HG03571 (cell line): ENCODE measurements at regions not wholly inside any gene's neighbourhood (a gene's known extent, or its start where the extent isn't known, plus 50 kb on each side); places are given as distances from the start of the nearest gene placed in this dataset.

ENCODE experiments used
- ATAC-seq: cut with Tn5 transposase; IDR thresholded peaks from one replicate; pipeline ENCODE4 v1.9.1; 2021; ENCODE audit not compliant: unreplicated experiment

DNA sequence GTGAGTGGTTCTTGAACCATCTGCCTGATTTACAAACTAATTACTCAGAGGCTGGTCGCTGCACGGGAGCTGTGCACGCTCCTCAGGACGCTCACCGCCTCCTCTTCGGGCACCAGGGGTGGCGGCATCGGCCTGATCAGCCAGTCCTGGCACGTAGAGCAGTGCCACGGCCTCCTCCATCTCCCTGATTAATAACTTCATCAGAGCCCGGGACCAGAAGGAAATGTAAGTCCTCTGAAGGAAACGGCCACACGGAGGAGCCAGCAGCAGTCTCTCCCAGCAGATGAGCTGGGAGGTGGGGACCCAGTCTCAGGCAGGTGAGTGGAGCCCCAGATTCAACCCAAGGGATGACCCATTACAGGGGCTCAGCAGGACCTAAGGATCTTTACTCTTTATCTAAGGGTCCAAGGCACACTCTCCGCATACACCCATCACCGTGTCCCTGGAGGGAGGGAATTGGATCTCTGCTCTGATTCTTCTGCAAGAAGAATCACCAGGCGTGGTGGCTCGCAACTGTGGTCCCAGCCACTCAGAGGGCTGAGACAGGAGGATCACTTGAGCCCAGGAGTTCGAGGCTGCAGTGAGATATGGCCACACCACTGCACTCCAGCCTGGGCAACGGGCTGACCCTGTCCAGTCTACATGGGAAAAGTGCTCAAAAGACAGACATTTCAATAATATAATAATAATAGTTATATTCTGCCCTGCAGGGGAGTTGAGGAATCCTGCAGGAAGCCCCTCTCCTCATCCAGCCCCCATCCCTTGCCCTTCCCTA, 366.5 kb downstream of the SEC14L1 start:
- no peak for ATAC-seq

DNA sequence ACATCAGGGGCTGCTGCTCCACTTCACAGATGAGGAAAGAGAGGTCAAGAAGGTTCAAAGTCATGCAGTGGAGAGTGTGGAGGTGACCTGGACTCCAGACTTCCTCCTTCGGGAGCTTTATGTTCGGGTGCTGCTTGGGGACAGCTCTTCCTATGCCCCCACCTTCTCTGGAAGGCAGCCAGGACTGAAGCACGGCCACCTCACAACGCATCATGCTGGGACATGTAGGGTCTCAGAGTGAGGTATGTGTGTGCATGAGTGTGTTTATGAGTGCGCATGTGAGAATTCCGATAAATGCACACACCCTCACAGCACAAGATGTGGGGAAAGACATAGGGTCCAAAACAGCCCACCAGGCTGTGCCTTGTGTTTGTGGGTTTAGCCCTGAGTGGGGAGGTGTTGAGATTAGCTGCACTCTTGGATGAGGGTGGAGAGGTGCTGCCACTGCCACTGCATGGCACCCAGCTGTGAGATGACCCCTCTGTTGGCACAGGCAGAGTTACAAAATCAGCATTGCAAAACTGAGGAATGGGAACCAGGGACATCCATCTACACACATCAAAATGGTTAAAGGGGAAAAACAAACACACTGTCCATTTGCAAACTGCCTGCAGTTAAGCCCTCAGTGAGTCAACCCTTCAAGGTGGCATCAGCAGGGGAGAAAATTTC, 367.4 kb downstream of the SEC14L1 start:
- ATAC-seq: no peak

DNA sequence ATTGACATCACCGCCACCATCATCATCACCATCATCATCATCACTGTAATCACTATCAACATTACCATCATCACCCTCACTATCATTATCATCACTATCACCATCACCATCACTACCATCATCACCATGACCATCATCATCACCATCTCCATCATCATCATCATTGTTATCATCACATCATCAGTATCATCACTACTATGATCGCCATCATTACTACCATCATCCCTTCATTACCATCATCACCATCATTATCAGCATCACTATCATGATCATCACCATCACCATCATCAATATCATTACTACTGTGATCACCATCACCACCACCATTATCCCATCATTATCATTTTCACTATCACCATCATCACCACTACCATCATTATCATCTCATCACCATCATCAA, 368.3 kb downstream of the SEC14L1 start:
- no peak for ATAC-seq

DNA sequence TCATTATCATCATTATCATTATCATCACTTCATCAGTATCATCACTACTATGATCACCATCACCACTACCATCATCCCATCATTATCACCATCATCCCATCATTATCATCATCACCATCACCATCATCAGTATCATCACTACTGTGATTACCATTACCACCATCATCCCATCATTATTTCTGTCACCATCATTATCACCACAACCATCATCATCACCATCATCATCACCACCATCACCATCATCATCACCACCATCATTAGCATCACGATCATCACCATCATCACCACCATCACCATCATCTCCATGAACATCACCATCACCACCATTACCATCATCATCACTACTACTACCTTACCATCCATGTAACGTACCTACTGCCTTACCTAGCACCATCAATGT, 368.8 kb downstream of the SEC14L1 start:
- ATAC-seq: no peak

DNA sequence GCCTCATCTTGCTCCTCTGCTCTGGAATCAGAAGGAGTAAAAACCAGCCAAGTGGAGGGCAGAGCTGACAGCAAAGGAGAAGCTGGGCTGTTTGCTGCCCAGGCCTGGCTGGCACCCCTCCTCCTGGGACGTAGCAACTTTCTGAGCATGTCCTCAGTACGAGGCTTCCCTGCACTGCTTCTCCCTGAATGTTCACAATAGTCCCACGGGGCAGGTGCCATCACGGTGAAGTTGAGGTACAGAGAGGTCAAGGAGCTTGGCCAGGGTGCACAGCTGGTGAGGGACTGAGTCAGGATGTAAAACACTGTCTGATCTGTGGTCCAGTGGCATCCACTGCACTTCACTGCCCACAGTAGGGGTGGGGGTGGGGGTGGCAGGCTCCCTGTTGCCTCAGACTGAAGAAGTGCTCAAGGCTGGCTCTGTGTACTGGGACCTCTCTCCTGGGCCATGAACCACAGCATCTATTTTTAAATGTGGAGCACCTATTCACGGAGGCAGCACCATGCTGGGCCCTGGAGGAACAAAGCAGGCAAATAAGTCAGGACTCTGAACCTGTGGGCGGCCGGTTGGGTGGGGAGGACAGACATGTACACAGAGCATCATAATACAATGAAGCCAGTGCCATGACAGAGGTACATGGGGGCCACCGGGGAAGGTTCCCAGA, 369.5 kb downstream of the SEC14L1 start:
- no peak for ATAC-seq

DNA sequence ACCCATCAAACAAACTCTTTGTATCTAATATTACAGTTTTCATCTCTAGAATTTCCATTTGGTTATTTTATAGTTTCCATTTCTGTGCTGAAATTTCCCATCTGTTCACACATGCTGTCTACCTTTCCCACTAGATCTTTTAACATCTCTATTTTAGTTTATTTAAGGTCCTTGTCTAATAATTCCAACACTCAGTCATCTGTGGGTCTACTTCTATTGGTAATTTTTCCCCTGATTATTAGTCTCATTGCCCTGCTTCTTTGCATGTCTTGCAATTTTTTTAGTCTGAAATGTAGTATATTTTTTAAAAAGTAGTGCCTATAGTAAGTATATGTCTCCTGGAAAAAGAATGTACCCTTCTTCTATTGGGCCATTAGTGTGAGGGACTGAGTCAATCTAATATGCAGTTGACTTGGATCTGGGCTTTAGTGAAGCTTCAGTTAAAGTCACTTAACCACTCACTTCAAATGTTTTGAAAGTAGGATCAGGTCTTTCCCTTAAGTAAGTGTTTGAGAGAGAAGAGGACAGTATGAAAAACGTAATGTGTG, 370.8 kb downstream of the SEC14L1 start:
- no peak for ATAC-seq

DNA sequence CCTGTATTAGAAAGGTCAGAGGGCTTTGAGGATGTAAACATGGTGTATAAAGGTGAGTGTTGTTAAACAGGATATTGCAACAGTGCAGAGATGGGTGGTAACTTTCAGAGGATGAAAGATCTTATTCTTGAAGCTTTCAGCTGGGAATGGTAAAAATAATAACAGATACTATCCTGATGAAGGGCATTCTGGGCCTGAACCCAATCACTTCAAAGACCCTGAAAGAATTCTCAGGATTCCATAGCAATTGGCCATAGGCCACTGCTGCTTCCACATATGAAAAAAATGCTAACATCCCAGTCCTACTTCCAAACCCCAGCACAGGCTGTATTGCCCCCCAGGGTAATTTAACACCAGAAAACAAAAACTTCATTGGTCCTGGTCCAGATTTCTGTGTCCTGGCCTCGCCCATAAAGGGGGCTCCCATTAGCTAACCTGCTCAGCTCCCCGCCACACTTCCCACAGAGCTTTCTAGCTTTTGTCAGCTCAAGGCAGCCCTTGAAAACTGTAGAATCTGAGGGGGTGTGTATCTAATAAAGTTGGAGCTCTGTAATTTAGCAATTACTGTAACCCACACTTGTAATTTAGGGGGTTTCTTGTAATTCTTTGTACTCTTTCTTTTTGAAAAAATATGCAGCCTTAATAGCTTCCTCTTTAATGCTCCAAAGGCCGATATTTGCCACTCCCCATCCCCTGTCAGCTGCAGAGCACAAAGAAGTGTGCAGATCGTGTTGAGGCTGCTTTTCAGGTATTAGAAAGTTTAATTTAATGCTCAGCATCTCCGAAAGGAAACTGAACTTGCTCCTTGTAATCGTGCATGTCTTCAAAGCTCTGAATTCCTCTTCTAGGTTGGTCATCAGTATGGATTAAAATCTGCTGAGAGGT, 371.5 kb downstream of the SEC14L1 start:
- ATAC-seq: no peak

DNA sequence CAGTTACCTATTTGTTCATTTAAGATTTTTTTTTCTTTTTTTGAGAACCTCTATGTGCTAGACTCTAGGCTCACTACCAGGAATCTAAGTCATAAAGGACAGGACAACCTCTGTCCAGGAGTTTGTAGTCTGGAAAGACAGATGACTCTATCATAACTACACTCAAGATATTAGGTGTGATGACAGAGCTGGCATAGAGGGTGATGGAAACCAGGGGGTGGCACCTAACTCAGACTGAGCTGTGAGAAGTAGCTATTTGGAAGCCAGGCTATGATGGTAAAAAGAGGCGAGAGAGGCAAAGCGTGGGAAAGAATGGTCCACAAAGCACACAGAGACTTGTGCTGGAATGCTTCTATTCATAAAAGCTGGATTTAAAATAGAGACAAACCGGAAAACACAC, 372.3 kb downstream of the SEC14L1 start:
- no peak for ATAC-seq

DNA sequence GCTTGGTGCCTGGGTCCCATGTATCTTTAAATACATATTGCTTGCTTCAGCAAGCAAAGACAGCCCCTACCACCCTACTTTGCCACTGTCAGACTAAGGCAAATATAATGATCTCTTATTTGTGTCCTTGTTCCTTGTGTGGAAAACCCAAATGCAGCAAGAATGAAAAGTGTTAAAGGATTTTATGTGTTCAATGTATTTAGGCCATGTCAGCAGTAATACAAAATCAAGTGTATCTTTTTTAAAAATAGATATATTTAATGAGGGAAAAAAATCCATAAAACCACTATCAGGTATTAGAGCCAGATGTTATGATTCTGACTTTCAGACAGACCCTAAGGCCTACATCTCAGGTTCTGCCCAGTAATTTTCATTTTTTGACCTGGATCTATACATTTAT, 374.5 kb downstream of the SEC14L1 start:
- no peak for ATAC-seq

DNA sequence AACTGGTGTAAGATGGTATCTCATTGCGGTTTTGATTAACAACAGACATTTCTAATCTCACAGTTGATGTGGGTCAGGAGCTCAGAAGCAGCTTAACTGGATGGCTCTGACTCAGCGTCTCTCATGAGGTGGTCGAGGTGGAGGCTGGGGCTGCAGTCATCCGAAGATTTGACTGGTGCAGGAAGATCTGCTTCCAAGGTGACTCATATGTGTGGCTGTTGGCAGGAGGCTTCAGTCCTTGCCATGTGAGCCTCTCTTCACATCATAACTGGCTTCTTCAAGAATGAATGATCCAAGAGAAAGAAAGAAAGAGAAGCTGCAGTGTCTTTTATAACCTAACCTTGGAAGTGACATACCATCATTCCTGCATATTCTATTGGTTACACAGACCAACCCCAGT, 376.1 kb downstream of the SEC14L1 start:
- ATAC-seq: no peak

DNA sequence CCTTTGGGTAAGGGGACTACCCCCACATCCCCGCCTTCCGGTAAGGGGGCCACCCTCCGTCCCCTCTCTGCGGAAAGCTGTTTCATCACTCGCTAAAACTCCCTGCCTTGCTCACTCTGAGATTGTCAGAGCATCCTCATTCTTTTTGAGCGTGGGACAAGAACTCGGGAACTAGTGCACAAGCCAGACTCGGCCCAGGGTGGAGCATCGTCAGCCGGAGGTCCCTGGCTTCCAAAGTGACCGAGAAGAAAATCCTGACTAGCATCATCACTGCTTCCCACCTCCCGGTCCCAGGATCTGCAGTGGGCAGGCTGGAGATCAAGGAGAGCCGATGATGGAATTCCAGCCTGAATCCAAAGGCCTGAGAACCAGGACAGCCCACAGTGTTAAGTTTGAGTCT, 380.3 kb downstream of the SEC14L1 start:
- no peak for ATAC-seq

DNA sequence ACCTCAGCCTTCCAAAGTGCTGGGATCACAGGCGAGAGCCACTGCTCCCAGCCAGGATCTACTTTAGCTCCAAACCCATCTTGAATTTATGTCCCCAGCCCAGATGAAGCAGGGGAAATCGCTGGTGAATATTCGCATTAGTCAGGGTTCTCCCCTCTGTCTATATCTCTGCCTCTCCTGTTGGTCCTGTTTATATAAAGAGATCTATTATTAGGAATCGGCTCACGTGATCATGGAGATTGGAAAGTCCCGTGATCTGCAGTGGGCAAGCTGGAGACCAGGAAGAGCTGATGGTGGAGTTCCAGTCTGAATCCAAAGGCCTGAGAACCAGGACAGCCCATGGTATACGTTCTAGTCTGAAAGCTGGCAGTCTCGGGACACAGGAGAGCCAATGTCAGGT, 382.8 kb downstream of the SEC14L1 start:
- no peak for ATAC-seq

DNA sequence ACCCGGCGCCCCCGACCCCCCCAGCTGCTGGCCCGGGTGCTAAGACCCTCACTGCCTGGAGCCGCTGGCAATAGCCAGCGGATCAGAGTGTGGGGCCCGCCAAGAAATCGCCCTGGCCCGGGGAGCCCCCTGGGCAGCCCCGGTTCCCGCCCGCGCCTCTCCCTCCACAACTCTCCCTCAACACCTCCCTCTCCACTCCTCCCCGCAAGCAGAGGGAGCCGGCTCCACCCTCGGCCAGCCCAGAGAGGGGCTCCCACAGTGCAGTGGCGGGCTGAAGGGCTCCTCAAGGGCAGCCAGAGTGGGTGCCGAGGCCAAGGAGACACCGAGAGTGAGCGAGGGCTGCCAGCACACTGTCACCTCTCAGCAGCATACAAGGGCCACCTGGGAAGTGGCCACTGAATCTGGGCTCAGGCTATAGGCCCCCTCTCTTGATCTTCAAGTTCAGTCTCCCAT, 385.5 kb downstream of the SEC14L1 start:
- ATAC-seq: no peak

DNA sequence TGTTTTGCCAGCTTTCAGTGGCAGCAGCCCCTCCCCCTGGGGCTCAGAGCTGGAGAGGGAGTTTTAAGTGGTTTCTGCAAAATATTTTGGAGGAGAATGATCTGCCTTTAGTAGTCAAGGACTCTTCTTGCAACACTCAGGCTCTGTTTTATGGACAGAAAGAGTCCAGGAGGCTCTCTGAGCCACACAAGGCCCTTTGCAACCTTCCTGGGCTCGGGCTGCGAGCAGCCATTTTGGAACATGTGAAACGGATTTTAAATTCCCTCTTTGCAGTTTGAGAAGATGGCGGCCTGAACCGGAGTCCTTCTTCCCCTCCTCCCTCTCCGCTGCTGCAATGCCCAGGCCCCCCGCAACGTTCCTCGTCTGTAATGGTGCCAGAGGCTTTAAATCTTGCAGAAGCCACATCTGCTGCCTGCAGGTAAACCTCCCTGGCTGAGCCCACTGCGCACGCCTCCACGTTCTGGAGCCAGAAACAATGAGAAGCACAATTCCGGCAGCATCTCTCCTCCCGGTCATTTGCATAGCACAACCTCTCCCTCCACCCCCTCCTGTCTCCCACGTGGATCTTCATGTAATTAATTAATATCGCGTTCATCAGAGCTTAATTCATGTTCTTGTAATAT, 386.1 kb downstream of the SEC14L1 start:
- ATAC-seq: no peak

DNA sequence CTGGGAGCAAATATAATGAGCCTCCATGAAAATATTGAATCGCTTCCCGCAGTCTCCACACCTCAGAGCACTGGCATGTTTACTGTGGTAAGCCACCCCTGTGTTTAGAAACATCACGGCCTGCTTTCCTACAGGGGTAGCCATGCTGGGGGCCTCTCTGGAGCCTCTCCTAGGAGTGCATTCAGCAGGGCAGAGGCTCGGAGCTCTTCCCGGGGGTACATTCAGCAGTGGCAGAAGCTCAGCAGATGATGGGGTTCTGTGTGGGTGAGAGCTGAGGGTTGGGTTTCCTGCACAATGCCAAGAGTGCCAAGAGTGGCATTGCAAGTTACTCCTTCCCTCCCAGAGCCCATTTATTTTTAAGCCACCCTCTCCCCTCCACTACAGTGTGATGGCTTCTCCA, 386.6 kb downstream of the SEC14L1 start:
- ATAC-seq: no peak

DNA sequence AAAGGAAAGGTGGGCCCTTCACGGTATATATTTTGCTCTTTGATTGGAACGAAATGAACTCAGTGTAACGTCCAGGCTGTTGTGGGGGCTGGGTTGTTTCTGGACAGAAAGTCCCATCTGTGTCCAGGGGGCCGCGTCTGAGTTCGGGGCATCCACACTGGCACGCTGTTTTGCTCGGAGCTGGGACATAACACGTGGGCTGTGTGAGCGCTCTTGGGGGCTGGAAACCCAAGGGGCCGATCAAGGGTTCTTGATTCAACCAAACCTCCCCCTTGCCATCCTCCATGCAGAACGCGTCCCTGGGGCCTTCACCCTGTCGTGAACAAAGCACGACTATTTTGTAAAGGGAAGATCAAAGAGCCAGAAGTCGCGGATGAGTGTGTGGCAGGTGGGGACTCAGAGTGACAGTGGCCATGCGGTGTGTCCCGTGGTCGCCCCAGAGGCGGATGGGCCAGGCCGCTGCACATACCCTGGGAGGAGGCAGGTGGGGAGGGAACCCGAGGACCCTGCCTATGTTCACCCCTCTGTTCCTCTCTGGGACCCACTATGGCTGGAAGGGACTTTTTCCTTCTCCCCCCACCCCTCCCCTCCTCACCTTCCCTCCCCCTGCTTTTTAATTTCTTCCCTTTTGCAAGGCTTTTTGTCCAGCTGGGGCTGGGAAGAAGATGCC, 387.2 kb downstream of the SEC14L1 start:
- no peak for ATAC-seq

DNA sequence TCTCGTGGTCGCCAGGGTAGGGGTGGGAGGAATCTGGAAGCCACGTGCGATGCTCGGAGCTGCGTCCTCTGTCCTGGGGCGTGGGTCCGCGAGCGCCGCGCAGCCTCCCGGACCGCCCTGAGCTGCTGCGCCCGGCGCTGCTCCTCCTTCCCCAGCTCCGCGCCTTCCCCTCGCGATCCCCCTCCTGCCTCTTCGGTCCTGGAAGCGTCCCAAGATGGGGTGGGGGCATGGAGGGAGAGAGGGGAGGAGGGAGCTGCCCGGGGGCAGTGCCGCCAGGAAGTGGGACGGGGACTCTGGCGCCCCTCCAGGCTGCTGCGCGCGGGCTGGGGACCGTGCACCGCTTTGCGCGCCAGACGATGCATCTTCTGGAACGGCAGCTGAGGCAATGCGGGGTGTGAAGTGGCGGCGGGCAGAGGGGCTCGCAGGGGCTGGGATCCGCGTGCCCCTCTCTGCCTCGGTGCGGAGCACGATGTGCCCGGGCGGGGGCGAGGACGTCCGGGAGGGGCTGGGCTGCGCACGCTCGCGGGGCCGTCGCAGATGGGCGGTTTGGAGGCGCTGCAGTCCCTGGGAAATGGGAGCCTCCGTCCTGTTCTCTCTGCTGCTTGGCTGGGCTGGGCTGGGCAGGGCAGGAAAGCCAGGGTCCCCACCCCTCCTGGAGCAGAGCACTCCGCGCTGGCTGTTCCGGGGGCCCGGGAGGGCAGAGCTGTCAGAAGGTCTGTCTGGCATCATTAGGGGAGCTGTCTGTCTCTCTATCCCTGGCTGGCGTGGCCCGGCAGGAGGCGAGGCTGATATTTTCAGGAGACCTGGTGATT, 388.0 kb downstream of the SEC14L1 start:
- no peak for ATAC-seq

DNA sequence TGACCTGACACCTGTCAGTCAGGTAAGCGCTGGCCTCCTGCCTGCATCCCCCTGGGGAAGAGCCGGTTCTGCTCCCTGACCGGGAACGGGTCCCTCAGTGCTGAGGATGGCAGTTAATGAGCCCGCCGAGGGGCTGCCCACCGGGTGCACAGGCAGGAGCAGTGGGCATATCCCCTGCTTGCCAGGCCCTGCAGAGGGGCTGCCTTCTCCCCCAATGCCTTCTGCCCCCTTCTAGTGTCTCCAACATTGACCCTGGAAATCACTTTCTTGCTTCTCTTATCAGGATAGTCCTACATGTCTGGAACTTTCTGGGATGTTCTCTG, 388.5 kb downstream of the SEC14L1 start:
- ATAC-seq: no peak

DNA sequence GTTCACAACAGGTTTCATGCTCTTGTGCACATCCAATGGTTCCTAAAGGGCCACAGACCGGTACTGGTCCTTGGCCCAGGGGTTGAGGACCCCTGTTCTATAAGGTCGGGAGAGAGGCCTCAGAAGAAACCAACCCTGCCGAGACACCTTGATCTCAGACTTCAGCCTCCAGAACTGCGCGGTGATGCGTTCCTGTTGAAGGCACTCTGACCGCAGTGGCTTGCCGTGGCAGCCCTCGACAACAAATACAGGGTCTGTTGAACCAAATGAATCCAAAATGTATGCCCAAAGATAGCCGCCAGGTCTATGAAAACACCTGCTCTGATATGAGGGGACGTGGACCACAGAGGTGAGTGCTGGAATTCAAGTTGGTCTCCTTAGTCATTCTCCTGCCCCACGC, 389.8 kb downstream of the SEC14L1 start:
- no peak for ATAC-seq
